Breast epithelium (tissue), 3 donors: ENCODE measurements at regions not wholly inside any gene's neighbourhood (a gene's known extent, or its start where the extent isn't known, plus 50 kb on each side); places are given as distances from the start of the nearest gene placed in this dataset.

Experiments
- CTCF ChIP-seq, 3 donors: fragments of 450-650 bp; IDR thresholded peaks; one replicate each; pipeline ENCODE4 v1.5.1; 2016 to 2017; ENCODE audit warnings: antibody characterized with exemption in 3 of 3, mild to moderate bottlenecking in 3 of 3, moderate library complexity in 3 of 3
- POLR2A ChIP-seq: fragments of 450-650 bp; IDR thresholded peaks from one replicate; pipeline ENCODE4 v1.6.1; 2016; ENCODE audit warnings: antibody characterized with exemption, mild to moderate bottlenecking, moderate library complexity

- TF ChIP-seq CTCF (IDR thresholded peaks at IDR 0.05) (no peak), POLR2A (no peak)
Observed at GRCh38 chr1:73034271-73034670, 751.9 kb upstream of the NEGR1 start.
